Adipocyte (in vitro differentiated cells): ENCODE measurements at regions not wholly inside any gene's neighbourhood (a gene's known extent, or its start where the extent isn't known, plus 50 kb on each side); places are given as distances from the start of the nearest gene placed in this dataset.
"Not testable (repeated sequence)": the region's sequence is repeated elsewhere in the genome, so short reads cannot be mapped to it uniquely, and the experiment has no call there.

Experiments
- DNase-seq: peaks from one replicate; pipeline ENCODE4 v3.0.0-alpha.2; 2015; ENCODE audit warnings: low read depth
- H3K27me3 ChIP-seq: replicated peaks from 2 replicates; pipeline ENCODE4 v1.7.0; 2013; ENCODE audit warnings: mild to moderate bottlenecking, low read length, moderate library complexity; ENCODE audit not compliant: control insufficient read depth, insufficient read depth
- H3K36me3 ChIP-seq: 2 replicates; pipeline ENCODE4 v1.7.0; 2013; ENCODE audit warnings: low read length, mild to moderate bottlenecking, moderate library complexity; ENCODE audit not compliant: control insufficient read depth, insufficient read depth, severe bottlenecking
- H3K4me1 ChIP-seq: 2 replicates; pipeline ENCODE4 v1.7.0; 2013; ENCODE audit warnings: mild to moderate bottlenecking, low read length, moderate library complexity; ENCODE audit not compliant: control insufficient read depth, insufficient read depth
- H3K4me3 ChIP-seq: 2 replicates; pipeline ENCODE4 v1.7.0; 2013; ENCODE audit warnings: mild to moderate bottlenecking, low read length, moderate library complexity
- H3K9ac ChIP-seq: 2 replicates; pipeline ENCODE4 v1.7.0; 2013; ENCODE audit warnings: mild to moderate bottlenecking, low read length, moderate library complexity
- H3K9me3 ChIP-seq: 2 replicates; pipeline ENCODE4 v1.7.0; 2013; ENCODE audit warnings: mild to moderate bottlenecking, low read length, moderate library complexity; ENCODE audit not compliant: control insufficient read depth

GRCh38 chr7:76774279-76774678 is 147.2 kb upstream of the POMZP3 start:
- H3K4me3 ChIP-seq, DNase-seq, H3K9ac ChIP-seq, H3K27me3 ChIP-seq, H3K36me3 ChIP-seq, H3K4me1 ChIP-seq, H3K9me3 ChIP-seq: not testable (repeated sequence)

GRCh38 chr7:76771980-76772379 is 144.9 kb upstream of the POMZP3 start:
- H3K36me3 ChIP-seq = not testable (repeated sequence)

DNA sequence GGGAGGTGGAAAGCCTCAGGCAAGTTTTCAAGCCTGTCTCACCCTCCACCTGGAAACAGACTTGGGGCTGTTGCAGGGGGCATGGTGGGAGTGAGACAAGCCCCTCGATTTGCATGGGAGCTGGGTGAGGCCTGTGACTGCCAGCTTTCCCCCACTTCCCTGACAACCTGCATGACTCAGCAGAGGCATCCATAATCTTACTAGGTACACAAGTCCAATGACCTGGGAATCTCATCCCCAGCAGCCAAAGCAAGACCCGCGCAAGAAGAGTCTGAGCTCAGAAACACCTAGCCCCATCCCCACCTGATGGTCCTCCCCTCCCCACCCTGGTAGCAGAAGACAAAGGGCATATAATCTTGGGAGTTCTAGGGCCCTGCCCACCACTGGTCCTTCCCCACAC is 136.9 kb upstream of the POMZP3 start:
- H3K4me3 ChIP-seq, DNase-seq, H3K9me3 ChIP-seq, H3K9ac ChIP-seq, H3K4me1 ChIP-seq, H3K27me3 ChIP-seq, H3K36me3 ChIP-seq: not testable (repeated sequence)

More at GRCh38 chr7:76771980-76772379, 144.9 kb upstream of the POMZP3 start:
- not testable (repeated sequence) for H3K27me3 ChIP-seq, H3K4me1 ChIP-seq, H3K4me3 ChIP-seq, H3K9ac ChIP-seq, DNase-seq, H3K9me3 ChIP-seq

DNA sequence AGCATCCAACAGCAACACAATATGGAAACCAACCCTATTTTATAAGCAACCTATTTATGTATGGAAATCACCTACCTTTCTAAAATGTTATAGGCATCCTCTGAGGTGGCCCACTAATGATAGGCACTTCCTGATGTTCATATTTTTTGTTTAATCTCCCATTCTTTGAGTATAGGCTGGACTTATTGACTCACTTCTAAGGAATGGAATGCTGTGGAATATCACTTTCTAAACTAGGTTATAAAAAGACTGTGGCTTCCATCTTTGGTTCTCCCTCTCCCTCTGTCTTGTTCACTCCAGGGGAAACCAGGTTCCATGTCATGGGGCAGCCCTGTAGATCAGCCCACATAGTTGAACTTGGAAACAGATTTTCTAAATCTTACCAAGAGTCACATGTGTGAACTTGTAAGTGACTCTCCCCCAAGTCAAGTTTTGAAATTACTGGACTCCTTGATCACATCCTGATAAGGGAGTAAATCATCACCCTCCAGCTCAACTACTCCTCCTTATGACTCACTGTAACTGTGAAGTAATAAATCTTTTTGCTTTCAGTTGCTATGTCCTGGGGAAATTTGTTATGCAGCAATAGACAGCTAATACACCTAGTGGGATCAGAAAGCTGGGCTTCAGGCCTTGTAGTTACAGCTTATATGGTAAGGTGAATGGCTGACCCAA is 133.6 kb upstream of the POMZP3 start:
- H3K9ac ChIP-seq, H3K27me3 ChIP-seq, DNase-seq, H3K4me1 ChIP-seq, H3K4me3 ChIP-seq, H3K9me3 ChIP-seq, H3K36me3 ChIP-seq: not testable (repeated sequence)

DNA sequence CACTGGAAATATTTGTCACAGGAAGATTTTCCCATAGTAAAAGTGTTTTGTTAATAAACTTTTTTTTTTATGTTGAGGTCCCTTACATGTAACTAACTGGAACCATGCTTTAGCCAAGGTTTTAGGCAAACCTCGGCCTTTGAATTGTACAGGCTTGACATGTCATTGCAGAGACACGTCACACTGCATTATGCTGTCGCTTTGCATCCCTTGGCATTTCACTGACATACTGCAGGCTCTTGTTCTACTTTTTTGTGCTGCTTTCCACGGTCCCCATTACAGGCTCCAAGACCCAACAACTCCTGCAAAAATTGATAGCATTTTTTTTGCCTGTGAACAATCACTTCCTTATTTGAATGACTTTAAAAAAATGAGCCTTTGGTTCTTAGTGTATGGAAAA is 112.5 kb upstream of the POMZP3 start:
- not testable (repeated sequence) for H3K9ac ChIP-seq, H3K9me3 ChIP-seq, H3K4me1 ChIP-seq, H3K4me3 ChIP-seq, H3K36me3 ChIP-seq, H3K27me3 ChIP-seq
- DNase-seq = peak; percentile 3

DNA sequence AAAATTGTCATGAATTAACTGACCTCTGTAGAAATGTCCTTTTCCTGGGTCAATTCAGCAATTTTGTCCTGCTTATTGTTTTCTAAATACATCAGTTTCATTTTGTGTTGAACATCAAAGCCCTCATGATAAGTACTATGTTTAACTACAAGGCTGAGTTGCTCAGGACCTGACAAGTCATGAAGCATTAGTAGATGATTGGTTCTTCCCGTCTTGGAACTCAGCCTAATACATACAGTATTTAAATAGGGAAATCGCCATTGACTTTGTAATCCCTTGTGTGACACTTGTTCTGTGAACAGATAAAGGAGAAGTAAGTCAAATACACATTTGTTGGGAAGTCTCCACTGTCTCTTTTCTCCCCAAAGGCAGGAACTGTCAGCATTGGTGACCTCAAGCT is 109.6 kb upstream of the POMZP3 start:
- DNase-seq, H3K27me3 ChIP-seq, H3K9me3 ChIP-seq, H3K9ac ChIP-seq, H3K4me3 ChIP-seq, H3K36me3 ChIP-seq, H3K4me1 ChIP-seq: not testable (repeated sequence)

GRCh38 chr7:76736091-76736490 is 109.0 kb upstream of the POMZP3 start:
- not testable (repeated sequence) for H3K36me3 ChIP-seq

GRCh38 chr7:76735668-76736067 is 108.6 kb upstream of the POMZP3 start:
- not testable (repeated sequence) for H3K27me3 ChIP-seq, H3K4me1 ChIP-seq, DNase-seq, H3K4me3 ChIP-seq, H3K9me3 ChIP-seq, H3K9ac ChIP-seq, H3K36me3 ChIP-seq

More at GRCh38 chr7:76736091-76736490, 109.0 kb upstream of the POMZP3 start:
- not testable (repeated sequence) for H3K9me3 ChIP-seq, H3K4me3 ChIP-seq, H3K4me1 ChIP-seq, DNase-seq, H3K9ac ChIP-seq, H3K27me3 ChIP-seq

DNA sequence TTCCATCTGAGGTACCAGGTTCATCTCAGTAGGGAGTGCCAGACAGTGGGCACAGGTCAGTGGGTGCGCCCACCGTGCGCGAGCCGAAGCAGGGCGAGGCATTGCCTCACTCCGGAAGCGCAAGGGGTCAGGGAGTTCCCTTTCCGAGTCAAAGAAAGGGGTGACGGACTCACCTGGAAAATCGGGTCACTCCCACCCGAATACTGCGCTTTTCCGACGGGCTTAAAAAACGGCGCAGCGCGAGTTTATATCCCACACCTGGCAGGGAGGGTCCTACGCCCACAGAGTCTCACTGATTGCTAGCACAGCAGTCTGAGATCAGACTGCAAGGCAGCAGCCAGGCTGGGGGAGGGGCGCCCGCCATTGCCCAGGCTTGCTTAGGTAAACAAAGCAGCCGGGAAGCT is 101.5 kb upstream of the POMZP3 start:
- not testable (repeated sequence) for H3K36me3 ChIP-seq, DNase-seq

DNA sequence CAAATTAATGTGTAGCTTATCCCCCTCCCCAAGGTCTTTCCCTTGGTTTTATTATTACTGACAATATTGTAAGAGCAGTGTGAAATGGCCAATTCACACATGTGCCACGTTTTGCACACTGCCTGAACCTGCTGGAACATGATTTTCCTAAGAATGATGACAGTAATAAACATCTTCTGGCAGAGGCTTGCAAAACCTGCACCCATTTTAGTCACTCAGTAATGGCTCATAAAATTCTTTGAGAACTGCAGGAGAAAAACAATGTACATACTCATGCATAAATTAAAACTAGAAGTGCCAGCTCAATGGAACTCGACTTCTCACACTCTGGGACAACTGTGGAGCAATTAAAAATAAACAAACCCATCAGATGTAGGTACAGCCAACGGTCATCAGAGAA is 96.8 kb upstream of the POMZP3 start:
- H3K4me3 ChIP-seq, H3K27me3 ChIP-seq, H3K9me3 ChIP-seq, H3K9ac ChIP-seq, DNase-seq, H3K36me3 ChIP-seq, H3K4me1 ChIP-seq: not testable (repeated sequence)

More for the DNA sequence above, 101.5 kb upstream of the POMZP3 start:
- H3K4me1 ChIP-seq, H3K9ac ChIP-seq, H3K27me3 ChIP-seq, H3K4me3 ChIP-seq, H3K9me3 ChIP-seq: not testable (repeated sequence)

DNA sequence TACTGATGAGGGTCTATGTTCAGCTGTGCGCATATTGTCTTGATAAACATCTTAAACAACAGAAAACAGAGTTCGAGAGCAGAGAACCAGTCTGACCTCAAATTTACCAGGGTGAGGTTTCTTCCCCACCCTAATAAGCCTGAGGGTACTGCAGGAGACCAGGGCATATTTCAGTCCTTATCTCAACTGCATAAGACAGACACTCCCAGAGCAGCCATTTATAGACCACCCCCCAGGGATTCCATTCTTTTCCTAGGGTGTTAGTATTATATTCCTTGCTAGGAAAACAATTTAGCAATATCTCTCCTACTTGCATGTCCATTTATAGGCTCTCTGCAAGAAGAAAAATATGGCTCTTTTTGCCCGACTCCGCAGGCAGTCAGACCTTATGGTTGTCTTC is 89.5 kb upstream of the POMZP3 start:
- H3K27me3 ChIP-seq, DNase-seq, H3K9me3 ChIP-seq, H3K4me1 ChIP-seq, H3K36me3 ChIP-seq, H3K9ac ChIP-seq, H3K4me3 ChIP-seq: not testable (repeated sequence)

DNA sequence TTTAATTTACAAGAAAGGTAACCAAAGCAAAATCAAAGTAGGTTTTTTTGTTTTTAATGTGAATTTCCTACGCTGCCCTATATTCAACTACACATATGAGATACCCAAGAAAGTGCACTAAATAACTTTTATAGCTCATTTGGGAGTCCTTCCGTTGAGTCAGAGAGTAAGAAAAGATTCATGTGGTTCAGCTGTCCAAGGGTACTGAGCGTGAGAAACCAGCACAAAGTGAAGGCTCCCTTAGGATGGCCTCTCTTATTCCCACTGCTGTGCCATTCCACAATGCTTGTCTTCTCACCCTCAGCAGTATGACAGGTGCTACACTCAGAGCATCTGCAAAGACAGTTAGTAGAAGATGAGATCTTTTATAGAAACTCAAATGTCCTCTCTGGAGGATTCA is 85.8 kb upstream of the POMZP3 start:
- not testable (repeated sequence) for H3K27me3 ChIP-seq, H3K9ac ChIP-seq, H3K9me3 ChIP-seq, H3K36me3 ChIP-seq, DNase-seq, H3K4me3 ChIP-seq, H3K4me1 ChIP-seq
